Activated T-cell treated with anti-CD3 and anti-CD28 coated beads, Interleukin-2, amount 50 U/mL, for 4 hours (primary cell): ENCODE measurements at regions not wholly inside any gene's neighbourhood (a gene's known extent, or its start where the extent isn't known, plus 50 kb on each side); places are given as distances from the start of the nearest gene placed in this dataset.
A peak's percentile ranks its signal among the peaks of the same experiment; 100 is the strongest.
"Not testable (repeated sequence)": the region's sequence is repeated elsewhere in the genome, so short reads cannot be mapped to it uniquely, and the experiment has no call there.

ENCODE experiments used
- ATAC-seq, 2 donors: fragments of 200-7000 bp; cut with Tn5 transposase; one replicate each; pipeline ENCODE4 v1.10.0; 2021
- DNase-seq: peaks from one replicate; pipeline ENCODE4 v3.0.0-alpha.2; 2020
- H3K27me3 Mint-ChIP-seq: one replicate; pipeline ENCODE4 v1.8.0; 2021; ENCODE audit warnings: low read depth, mixed read lengths
- H3K36me3 Mint-ChIP-seq: one replicate; pipeline ENCODE4 v1.8.0; 2022; ENCODE audit warnings: mixed read lengths; ENCODE audit not compliant: insufficient read depth
- H3K4me1 Mint-ChIP-seq: one replicate; pipeline ENCODE4 v1.8.0; 2021; ENCODE audit warnings: low read depth, mixed read lengths
- H3K4me3 Mint-ChIP-seq: one replicate; pipeline ENCODE4 v1.8.0; 2021; ENCODE audit warnings: mild to moderate bottlenecking, moderate library complexity, mixed read lengths
- H3K9me3 Mint-ChIP-seq: one replicate; pipeline ENCODE4 v1.8.0; 2021; ENCODE audit warnings: mixed read lengths

GRCh38 chr22:25452116-25452700 lies 112.3 kb upstream of the GRK3 start:
- H3K36me3 Mint-ChIP-seq, result peaks cover 17% of the 10 kb centered on the region
- no peaks in the 10 kb centered on the region for H3K27me3 Mint-ChIP-seq
- peaks cover 57% of the 10 kb centered on the region for H3K4me1 Mint-ChIP-seq
- ATAC-seq (no peak), DNase-seq (no peak)
- H3K4me3 Mint-ChIP-seq, result peak overlapping the region; percentile 44
- H3K9me3 Mint-ChIP-seq, result no peaks in the 10 kb centered on the region

- H3K4me3 Mint-ChIP-seq, result no peak overlapping the region
These were observed 111.4 kb upstream of the GRK3 start for GRCh38 chr22:25453058-25453457.

GRCh38 chr22:25453557-25453956 lies 110.9 kb upstream of the GRK3 start:
- no peak for DNase-seq
- Mint-ChIP-seq H3K36me3 (peaks cover 19% of the 10 kb centered on the region), H3K27me3 (no peaks in the 10 kb centered on the region), H3K9me3 (no peaks in the 10 kb centered on the region), H3K4me3 (no peak overlapping the region), H3K4me1 (peaks cover 53% of the 10 kb centered on the region)
- ATAC-seq, result peak in 1 of 2 donors; percentile 55

More at GRCh38 chr22:25453058-25453457, 111.4 kb upstream of the GRK3 start:
- peaks cover 53% of the 10 kb centered on the region for H3K4me1 Mint-ChIP-seq
- H3K36me3 Mint-ChIP-seq, result peaks cover 17% of the 10 kb centered on the region
- no peaks in the 10 kb centered on the region for H3K27me3 Mint-ChIP-seq
- ATAC-seq, result no peak
- no peak for DNase-seq
- H3K9me3 Mint-ChIP-seq, result no peaks in the 10 kb centered on the region

- H3K27me3 Mint-ChIP-seq, DNase-seq, H3K9me3 Mint-ChIP-seq, ATAC-seq, H3K4me3 Mint-ChIP-seq: not testable (repeated sequence)
- peaks cover 42% of the 10 kb centered on the region for H3K36me3 Mint-ChIP-seq
- peaks cover 32% of the 10 kb centered on the region for H3K4me1 Mint-ChIP-seq
These were observed 108.0 kb upstream of the GRK3 start for GRCh38 chr22:25456300-25457043.

- not testable (repeated sequence) for ATAC-seq, H3K9me3 Mint-ChIP-seq, H3K4me3 Mint-ChIP-seq, DNase-seq, H3K27me3 Mint-ChIP-seq
- Mint-ChIP-seq H3K36me3 (peaks cover 40% of the 10 kb centered on the region), H3K4me1 (peaks cover 15% of the 10 kb centered on the region)
These were observed 105.8 kb upstream of the GRK3 start for GRCh38 chr22:25458631-25459030.

- not testable (repeated sequence) for H3K4me1 Mint-ChIP-seq, DNase-seq, H3K9me3 Mint-ChIP-seq, ATAC-seq, H3K27me3 Mint-ChIP-seq, H3K4me3 Mint-ChIP-seq
- H3K36me3 Mint-ChIP-seq, result peaks cover 39% of the 10 kb centered on the region
These were observed 103.8 kb upstream of the GRK3 start for GRCh38 chr22:25460682-25461081.

- Mint-ChIP-seq H3K4me3 (no peak overlapping the region), H3K36me3 (peaks cover 44% of the 10 kb centered on the region), H3K9me3 (no peaks in the 10 kb centered on the region), H3K4me1 (peaks cover 4% of the 10 kb centered on the region), H3K27me3 (no peaks in the 10 kb centered on the region)
- ATAC-seq, result no peak
- DNase-seq, result no peak
These were observed 103.2 kb upstream of the GRK3 start for GRCh38 chr22:25461301-25461700.

GRCh38 chr22:25462474-25463346 lies 101.8 kb upstream of the GRK3 start:
- peak; percentile 93 to 94 for ATAC-seq
- not testable (repeated sequence) for H3K9me3 Mint-ChIP-seq, H3K27me3 Mint-ChIP-seq, H3K4me3 Mint-ChIP-seq, H3K4me1 Mint-ChIP-seq
- DNase-seq, result peak; percentile 69
- H3K36me3 Mint-ChIP-seq, result peaks cover 38% of the 10 kb centered on the region

GRCh38 chr22:25463347-25463628 lies 101.2 kb upstream of the GRK3 start:
- H3K27me3 Mint-ChIP-seq, DNase-seq, H3K4me3 Mint-ChIP-seq, H3K4me1 Mint-ChIP-seq, H3K9me3 Mint-ChIP-seq, ATAC-seq: not testable (repeated sequence)
- peaks cover 38% of the 10 kb centered on the region for H3K36me3 Mint-ChIP-seq

GRCh38 chr22:25464326-25464725 lies 100.1 kb upstream of the GRK3 start:
- not testable (repeated sequence) for H3K4me1 Mint-ChIP-seq, H3K4me3 Mint-ChIP-seq, ATAC-seq, H3K27me3 Mint-ChIP-seq, H3K9me3 Mint-ChIP-seq, DNase-seq
- peaks cover 29% of the 10 kb centered on the region for H3K36me3 Mint-ChIP-seq

GRCh38 chr22:25465949-25466348 lies 98.5 kb upstream of the GRK3 start:
- H3K27me3 Mint-ChIP-seq, result no peaks in the 10 kb centered on the region
- H3K4me1 Mint-ChIP-seq, result no peaks in the 10 kb centered on the region
- no peak for ATAC-seq
- no peaks in the 10 kb centered on the region for H3K9me3 Mint-ChIP-seq
- no peak overlapping the region for H3K4me3 Mint-ChIP-seq
- DNase-seq, result no peak
- peaks cover 15% of the 10 kb centered on the region for H3K36me3 Mint-ChIP-seq

- no peaks in the 10 kb centered on the region for H3K4me1 Mint-ChIP-seq
These were observed 92.1 kb upstream of the GRK3 start for GRCh38 chr22:25472382-25472781.

GRCh38 chr22:25475257-25476022 lies 89.0 kb upstream of the GRK3 start:
- H3K36me3 Mint-ChIP-seq, result peaks cover 9% of the 10 kb centered on the region
- ATAC-seq (no peak), DNase-seq (no peak)

More at GRCh38 chr22:25472382-25472781, 92.1 kb upstream of the GRK3 start:
- Mint-ChIP-seq H3K36me3 (peaks cover 8% of the 10 kb centered on the region), H3K9me3 (no peaks in the 10 kb centered on the region), H3K27me3 (peaks cover 2% of the 10 kb centered on the region), H3K4me3 (no peak overlapping the region)
- ATAC-seq (no peak), DNase-seq (no peak)

GRCh38 chr22:25477358-25477757 lies 87.1 kb upstream of the GRK3 start:
- Mint-ChIP-seq H3K9me3 (no peaks in the 10 kb centered on the region), H3K27me3 (no peaks in the 10 kb centered on the region)
- ATAC-seq, result no peak

More at GRCh38 chr22:25475257-25476022, 89.0 kb upstream of the GRK3 start:
- Mint-ChIP-seq H3K9me3 (no peaks in the 10 kb centered on the region), H3K27me3 (peaks cover 2% of the 10 kb centered on the region), H3K4me3 (no peak overlapping the region), H3K4me1 (no peaks in the 10 kb centered on the region)

More at GRCh38 chr22:25477358-25477757, 87.1 kb upstream of the GRK3 start:
- Mint-ChIP-seq H3K36me3 (peaks cover 20% of the 10 kb centered on the region), H3K4me1 (no peaks in the 10 kb centered on the region), H3K4me3 (no peak overlapping the region)
- DNase-seq, result no peak
